ENCODE measurements at regions not wholly inside any gene's neighbourhood (a gene's known extent, or its start where the extent isn't known, plus 50 kb on each side); places are given as distances from the start of the nearest gene placed in this dataset.

DNA sequence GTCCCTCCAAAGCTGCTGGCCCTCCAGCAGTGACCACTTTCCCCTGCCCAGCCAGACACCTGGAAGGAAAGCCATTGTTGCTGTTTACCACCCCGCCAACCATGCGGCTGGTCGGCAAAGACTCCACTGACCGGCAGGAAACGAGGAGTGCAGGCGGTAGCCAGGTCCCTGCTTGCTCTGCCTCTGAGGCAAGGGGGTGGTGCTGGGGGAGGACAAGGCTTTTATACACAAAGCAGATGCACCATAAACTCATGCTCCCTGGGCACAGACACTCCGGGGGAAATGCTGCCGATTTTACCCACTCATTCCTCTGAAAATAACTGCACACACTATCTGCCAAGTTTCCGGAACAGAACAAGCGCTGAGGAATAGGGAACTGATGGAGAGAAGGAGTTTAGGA lies 62.8 kb upstream of the GRIN2A start:
- Mint-ChIP-seq H3K4me1 (ENCODE audit: low read depth, unreplicated experiment) (peaks cover 18% of the 10 kb centered on the region), H3K27me3 (ENCODE audit: unreplicated experiment) (peaks cover 6% of the 10 kb centered on the region), H3K4me3 (ENCODE audit: unreplicated experiment) (no peak overlapping the region), H3K36me3 (ENCODE audit: unreplicated experiment) (no peaks in the 10 kb centered on the region), H3K27ac (ENCODE audit: unreplicated experiment) (no peak overlapping the region), H3K9me3 (ENCODE audit: unreplicated experiment) (peaks cover 6% of the 10 kb centered on the region)
- TF ChIP-seq, protein P1, sequence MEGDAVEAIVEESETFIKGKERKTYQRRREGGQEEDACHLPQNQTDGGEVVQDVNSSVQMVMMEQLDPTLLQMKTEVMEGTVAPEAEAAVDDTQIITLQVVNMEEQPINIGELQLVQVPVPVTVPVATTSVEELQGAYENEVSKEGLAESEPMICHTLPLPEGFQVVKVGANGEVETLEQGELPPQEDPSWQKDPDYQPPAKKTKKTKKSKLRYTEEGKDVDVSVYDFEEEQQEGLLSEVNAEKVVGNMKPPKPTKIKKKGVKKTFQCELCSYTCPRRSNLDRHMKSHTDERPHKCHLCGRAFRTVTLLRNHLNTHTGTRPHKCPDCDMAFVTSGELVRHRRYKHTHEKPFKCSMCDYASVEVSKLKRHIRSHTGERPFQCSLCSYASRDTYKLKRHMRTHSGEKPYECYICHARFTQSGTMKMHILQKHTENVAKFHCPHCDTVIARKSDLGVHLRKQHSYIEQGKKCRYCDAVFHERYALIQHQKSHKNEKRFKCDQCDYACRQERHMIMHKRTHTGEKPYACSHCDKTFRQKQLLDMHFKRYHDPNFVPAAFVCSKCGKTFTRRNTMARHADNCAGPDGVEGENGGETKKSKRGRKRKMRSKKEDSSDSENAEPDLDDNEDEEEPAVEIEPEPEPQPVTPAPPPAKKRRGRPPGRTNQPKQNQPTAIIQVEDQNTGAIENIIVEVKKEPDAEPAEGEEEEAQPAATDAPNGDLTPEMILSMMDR (IDR thresholded peaks at IDR 0.05; ENCODE audit: partially characterized antibody, unreplicated experiment), result no peak
- DNase-seq, result no peak

DNA sequence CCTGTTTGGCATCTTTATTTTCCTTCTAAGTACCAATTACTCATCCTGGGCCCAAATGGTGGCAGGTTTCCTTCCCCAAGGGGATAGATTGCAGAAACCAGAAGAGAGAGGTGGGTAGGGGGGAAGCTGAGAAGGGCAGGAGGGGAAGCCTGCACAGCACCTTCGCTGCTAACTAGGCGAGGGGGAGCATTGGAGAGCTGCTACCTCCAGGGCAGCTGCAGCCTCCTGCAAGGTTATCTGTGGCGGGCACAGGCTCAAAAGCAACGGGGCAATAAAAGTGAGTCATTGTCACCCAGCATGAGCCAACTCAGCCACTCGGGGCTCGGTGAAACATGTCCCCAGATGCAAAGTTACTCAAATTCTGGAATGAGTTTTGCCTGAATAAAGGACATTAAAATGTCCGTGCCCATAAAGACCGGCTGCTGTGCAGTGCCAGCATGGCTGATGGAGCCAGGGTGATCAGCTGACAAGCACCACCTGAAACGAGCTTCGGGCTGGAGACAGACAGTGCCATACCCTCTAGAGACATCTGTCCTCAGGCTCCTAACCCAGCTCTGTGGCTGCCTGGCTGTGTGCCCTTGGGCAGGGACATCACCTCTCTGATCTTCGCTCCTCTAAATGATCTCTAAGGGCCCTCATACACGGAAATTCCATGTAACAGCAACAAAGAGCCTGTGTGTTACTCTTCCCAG lies 68.1 kb upstream of the GRIN2A start:
- H3K4me1 Mint-ChIP-seq (ENCODE audit: low read depth, unreplicated experiment), result peaks cover 3% of the 10 kb centered on the region
- no peak overlapping the region for H3K4me3 Mint-ChIP-seq (ENCODE audit: unreplicated experiment)
- peaks cover 1% of the 10 kb centered on the region for H3K9me3 Mint-ChIP-seq (ENCODE audit: unreplicated experiment)
- H3K27ac Mint-ChIP-seq (ENCODE audit: unreplicated experiment), result no peak overlapping the region
- H3K27me3 Mint-ChIP-seq (ENCODE audit: unreplicated experiment), result peaks cover 2% of the 10 kb centered on the region
- H3K36me3 Mint-ChIP-seq (ENCODE audit: unreplicated experiment), result no peaks in the 10 kb centered on the region
- no peak for DNase-seq
- TF ChIP-seq, protein P1 (IDR thresholded peaks at IDR 0.05; ENCODE audit: partially characterized antibody, unreplicated experiment), result no peak

DNA sequence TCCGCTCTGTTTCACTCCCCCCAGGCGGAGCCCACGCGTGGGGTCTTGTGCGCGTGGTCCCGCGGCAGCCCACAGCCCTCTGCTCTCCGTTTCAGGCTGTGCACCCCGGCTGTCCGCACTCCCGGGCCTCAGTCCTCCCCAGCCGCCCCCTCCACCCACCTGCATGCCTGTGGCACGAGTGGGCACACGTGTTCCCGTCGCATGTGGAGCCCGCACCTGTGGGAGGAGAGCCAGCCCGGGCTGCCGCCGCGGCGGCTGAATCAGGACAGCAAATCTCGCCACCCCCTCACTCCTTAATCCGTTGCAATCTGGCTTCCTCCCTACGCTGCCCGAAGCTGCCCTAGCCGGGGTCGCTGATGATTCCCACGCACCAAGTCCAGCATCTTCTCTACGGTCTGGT lies 69.9 kb upstream of the GRIN2A start:
- TF ChIP-seq, protein P1 (IDR thresholded peaks at IDR 0.05; ENCODE audit: partially characterized antibody, unreplicated experiment), result no peak
- peaks cover 6% of the 10 kb centered on the region for H3K9me3 Mint-ChIP-seq (ENCODE audit: unreplicated experiment)
- H3K27ac Mint-ChIP-seq (ENCODE audit: unreplicated experiment), result no peak overlapping the region
- DNase-seq, result no peak
- peaks cover 3% of the 10 kb centered on the region for H3K4me1 Mint-ChIP-seq (ENCODE audit: low read depth, unreplicated experiment)
- H3K27me3 Mint-ChIP-seq (ENCODE audit: unreplicated experiment), result peaks cover 7% of the 10 kb centered on the region
- H3K4me3 Mint-ChIP-seq (ENCODE audit: unreplicated experiment), result no peak overlapping the region
- no peaks in the 10 kb centered on the region for H3K36me3 Mint-ChIP-seq (ENCODE audit: unreplicated experiment)

DNA sequence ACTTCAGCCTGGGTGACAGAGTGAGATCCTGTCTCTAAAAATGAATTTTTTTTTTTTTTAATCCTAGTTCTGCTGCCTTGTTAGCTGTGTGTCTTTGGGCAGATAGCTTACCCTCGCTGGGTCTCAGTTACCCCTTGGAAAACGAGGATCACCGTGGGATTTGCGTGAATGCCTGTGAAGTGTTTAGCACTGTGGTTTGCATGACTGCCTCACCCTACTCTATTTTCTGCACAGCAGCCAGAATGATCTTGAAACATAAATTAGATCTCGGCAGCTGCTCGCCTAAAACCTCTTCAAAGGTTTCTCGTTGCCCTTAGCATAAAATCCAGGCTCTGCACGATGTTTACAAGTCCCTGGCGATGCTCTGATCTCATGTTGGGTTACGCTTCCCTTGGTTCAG lies 71.2 kb upstream of the GRIN2A start:
- Mint-ChIP-seq H3K36me3 (ENCODE audit: unreplicated experiment) (no peaks in the 10 kb centered on the region), H3K9me3 (ENCODE audit: unreplicated experiment) (peaks cover 6% of the 10 kb centered on the region), H3K27ac (ENCODE audit: unreplicated experiment) (no peak overlapping the region), H3K4me3 (ENCODE audit: unreplicated experiment) (no peak overlapping the region), H3K27me3 (ENCODE audit: unreplicated experiment) (peaks cover 8% of the 10 kb centered on the region), H3K4me1 (ENCODE audit: low read depth, unreplicated experiment) (peaks cover 3% of the 10 kb centered on the region)
- DNase-seq, result no peak
- TF ChIP-seq, protein P1 (IDR thresholded peaks at IDR 0.05; ENCODE audit: partially characterized antibody, unreplicated experiment), result no peak

DNA sequence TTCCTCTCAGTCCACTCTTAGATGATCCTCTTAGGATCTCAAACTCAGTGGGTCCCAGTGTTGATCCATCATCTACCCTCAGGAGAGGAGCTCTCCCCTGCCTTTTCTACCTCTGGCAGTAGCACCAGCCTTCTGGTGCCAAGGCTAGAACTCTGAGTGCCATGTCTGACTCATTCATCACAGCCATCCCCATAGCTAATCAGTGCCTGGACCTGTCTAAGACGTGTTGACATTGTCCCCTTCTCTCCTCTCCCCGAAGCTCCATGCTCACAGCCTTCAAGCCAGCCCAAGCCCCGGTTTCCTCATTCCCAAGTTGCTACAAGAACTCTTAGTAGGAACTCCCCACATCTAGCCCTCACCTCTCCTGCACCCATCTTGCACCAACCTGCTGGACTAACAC lies 73.5 kb upstream of the GRIN2A start:
- H3K4me1 Mint-ChIP-seq (ENCODE audit: low read depth, unreplicated experiment), result peaks cover 3% of the 10 kb centered on the region
- DNase-seq, result no peak
- no peak overlapping the region for H3K27ac Mint-ChIP-seq (ENCODE audit: unreplicated experiment)
- peaks cover 6% of the 10 kb centered on the region for H3K9me3 Mint-ChIP-seq (ENCODE audit: unreplicated experiment)
- H3K36me3 Mint-ChIP-seq (ENCODE audit: unreplicated experiment), result no peaks in the 10 kb centered on the region
- no peak overlapping the region for H3K4me3 Mint-ChIP-seq (ENCODE audit: unreplicated experiment)
- peaks cover 8% of the 10 kb centered on the region for H3K27me3 Mint-ChIP-seq (ENCODE audit: unreplicated experiment)
- TF ChIP-seq, protein P1 (IDR thresholded peaks at IDR 0.05; ENCODE audit: partially characterized antibody, unreplicated experiment), result no peak

Measured in glutamatergic neuron (in vitro differentiated cells).